AG04449 (cell line): ENCODE measurements at regions not wholly inside any gene's neighbourhood (a gene's known extent, or its start where the extent isn't known, plus 50 kb on each side); places are given as distances from the start of the nearest gene placed in this dataset.

Experiments
- CTCF ChIA-PET: fragments of 350-600 bp; formaldehyde crosslinking; extraction: SDS; loops from one replicate; lab custom pipeline; 2021; ENCODE audit warnings: antibody characterized with exemption; lab: Yijun Ruan, JAX
- POLR2A ChIA-PET: fragments of 400-600, 350-600 bp; formaldehyde crosslinking; extraction: SDS; loops from one replicate; lab custom pipeline; 2020; ENCODE audit warnings: antibody characterized with exemption, inconsistent platforms; lab: Yijun Ruan, JAX
- DNase-seq: peaks from one replicate; pipeline ENCODE4 v3.0.0-alpha.2; 2010; ENCODE audit warnings: low read depth, low spot score
- H3K4me3 ChIP-seq: 2 replicates; pipeline ENCODE4 v1.5.1; 2011; ENCODE audit warnings: low read depth, mild to moderate bottlenecking, control low read depth, low read length
- CTCF ChIP-seq: IDR thresholded peaks from one replicate; pipeline ENCODE4 v1.5.1; 2011; ENCODE audit warnings: mild to moderate bottlenecking, moderate library complexity, low read length, control low read depth, inconsistent platforms; ENCODE audit not compliant: insufficient read depth; ENCODE audit errors: missing control alignments

GRCh38 chr5:155792873-155793272 is 534.1 kb upstream of the SGCD start:
- DNase-seq: no peak
- ChIA-PET POLR2A (no interaction called here), CTCF (no interaction called here)
- no peak overlapping the region for H3K4me3 ChIP-seq
- no peak for TF ChIP-seq CTCF

GRCh38 chr5:155794795-155795194 is 532.2 kb upstream of the SGCD start:
- DNase-seq: no peak
- ChIA-PET POLR2A (no interaction called here), CTCF (no interaction called here)
- H3K4me3 ChIP-seq: no peak overlapping the region
- no peak for TF ChIP-seq CTCF

DNA sequence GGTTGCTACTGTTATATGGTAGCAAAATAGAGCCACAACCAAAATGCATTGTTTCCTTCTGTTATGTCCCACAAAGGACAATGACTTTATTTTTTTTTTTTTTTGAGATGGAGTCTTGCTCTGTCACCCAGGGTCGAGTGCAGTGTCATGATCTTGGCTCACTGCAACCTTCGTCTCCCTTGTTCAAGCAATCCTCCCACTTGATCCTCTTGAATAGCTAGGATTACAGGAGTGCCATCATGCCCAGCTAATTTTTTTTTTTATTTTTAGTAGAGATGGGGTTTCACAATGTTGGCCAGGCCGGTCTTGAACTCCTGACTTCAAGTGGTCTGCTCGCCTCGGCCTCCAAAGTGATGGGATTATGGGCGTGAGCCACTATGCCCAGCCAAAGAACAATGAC is 527.7 kb upstream of the SGCD start:
- H3K4me3 ChIP-seq: no peak overlapping the region
- POLR2A ChIA-PET: no interaction called here
- DNase-seq: no peak
- TF ChIP-seq CTCF: no peak
- CTCF ChIA-PET: interaction anchor here (1.0 to 1.1 kb wide), 2 partner anchors 10 to 21 kb away, joined by 3 to 5 read pairs; no protein-coding TSS in a partner anchor

- no peak overlapping the region for H3K4me3 ChIP-seq
- no peak for TF ChIP-seq CTCF
- CTCF ChIA-PET: no interaction called here
- POLR2A ChIA-PET: no interaction called here
- DNase-seq: no peak
Measured at GRCh38 chr5:155807884-155808576, 518.9 kb upstream of the SGCD start.

DNA sequence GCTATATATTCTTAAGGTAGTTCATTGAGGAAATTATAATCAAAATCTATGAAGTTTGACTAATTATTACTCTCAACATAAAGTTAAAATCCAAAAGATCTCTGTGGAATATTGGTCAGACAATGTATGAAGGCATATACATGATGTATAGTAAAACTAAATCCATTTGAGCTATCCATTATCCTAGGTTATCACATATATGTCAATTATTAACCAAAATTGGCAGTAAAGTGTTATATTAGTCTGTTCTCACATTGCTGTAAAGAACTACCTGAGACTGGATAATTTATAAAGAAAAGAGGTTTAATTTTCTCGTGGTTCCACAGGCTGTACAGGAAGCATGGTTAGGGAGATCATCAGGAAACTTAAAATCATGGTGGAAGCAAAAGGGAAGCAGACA is 511.7 kb upstream of the SGCD start:
- DNase-seq: no peak
- no peak for TF ChIP-seq CTCF
- H3K4me3 ChIP-seq: no peak overlapping the region
- ChIA-PET CTCF (no interaction called here), POLR2A (no interaction called here)

GRCh38 chr5:155822177-155822576 is 504.8 kb upstream of the SGCD start:
- no peak overlapping the region for H3K4me3 ChIP-seq
- DNase-seq: no peak
- TF ChIP-seq CTCF: no peak
- POLR2A ChIA-PET: no interaction called here
- CTCF ChIA-PET: no interaction called here
